DMS53 (cell line): ENCODE measurements at regions not wholly inside any gene's neighbourhood (a gene's known extent, or its start where the extent isn't known, plus 50 kb on each side); places are given as distances from the start of the nearest gene placed in this dataset.

Experiments used
- DNase-seq: peaks from one replicate; lab custom pipeline; 2025; lab: John Stamatoyannopoulos, UW

- DNase-seq: no peak
Observed at GRCh38 chr2:16003809-16004208, 63.5 kb downstream of the MYCN start.

GRCh38 chr2:16003152-16003551, 62.8 kb downstream of the MYCN start:
- no peak for DNase-seq

GRCh38 chr2:16002575-16002974, 62.2 kb downstream of the MYCN start:
- no peak for DNase-seq

GRCh38 chr2:16002144-16002543, 61.8 kb downstream of the MYCN start:
- no peak for DNase-seq

GRCh38 chr2:16000642-16001041, 60.3 kb downstream of the MYCN start:
- DNase-seq: no peak

GRCh38 chr2:15999596-16000469, 59.5 kb downstream of the MYCN start:
- DNase-seq: no peak

- no peak for DNase-seq
Observed at GRCh38 chr2:15997728-15998280, 57.5 kb downstream of the MYCN start.

GRCh38 chr2:15996536-15997423, 56.4 kb downstream of the MYCN start:
- no peak for DNase-seq
